ENCODE measurements at regions not wholly inside any gene's neighbourhood (a gene's known extent, or its start where the extent isn't known, plus 50 kb on each side); places are given as distances from the start of the nearest gene placed in this dataset.

- H3K36me3 Mint-ChIP-seq (ENCODE audit: insufficient read depth, unreplicated experiment) = no peaks in the 10 kb centered on the region
- no peak for TF ChIP-seq CTCF (IDR thresholded peaks at IDR 0.05; ENCODE audit: insufficient read depth in 1 of 2, low read depth in 1 of 2, low read length in 1 of 2, severe bottlenecking in 1 of 2, unreplicated experiment in 1 of 2)
- no peak overlapping the region for H3K4me3 ChIP-seq (ENCODE audit: low read depth, low read length)
- CTCF ChIA-PET = no interaction called here
- BruUV-seq (replicated peaks) = no TSS peak
- no peaks in the 10 kb centered on the region for H3K9me3 ChIP-seq
- peaks cover 12% of the 10 kb centered on the region for H3K9me3 Mint-ChIP-seq (ENCODE audit: unreplicated experiment)
- POLR2A ChIA-PET = no interaction called here
- H3K4me1 Mint-ChIP-seq (ENCODE audit: low read depth, unreplicated experiment) = no peaks in the 10 kb centered on the region
- no peaks in the 10 kb centered on the region for H3K27me3 Mint-ChIP-seq (ENCODE audit: insufficient read depth, unreplicated experiment)
- H3K27ac Mint-ChIP-seq (ENCODE audit: unreplicated experiment) = no peak overlapping the region
- no peaks in the 10 kb centered on the region for H3K36me3 ChIP-seq (ENCODE audit: control insufficient read depth, insufficient read depth, low read length)
- H3K27me3 ChIP-seq (replicated peaks; ENCODE audit: control insufficient read depth, insufficient read depth, low read length) = no peaks in the 10 kb centered on the region
- DNase-seq = no peak
- no peaks in the 10 kb centered on the region for H3K4me1 ChIP-seq
- intact Hi-C loops (cut with micrococcal nuclease; ENCODE audit: unreplicated experiment) = no loop called here
- H3K4me3 Mint-ChIP-seq (ENCODE audit: unreplicated experiment) = no peak overlapping the region
These were observed 200.0 kb upstream of the S1PR3 start for GRCh38 chr9:88791105-88791805.

GRCh38 chr9:88792502-88792901 is 198.8 kb upstream of the S1PR3 start:
- no TSS peak for BruUV-seq (replicated peaks)
- H3K4me3 Mint-ChIP-seq (ENCODE audit: unreplicated experiment) = no peak overlapping the region
- no peaks in the 10 kb centered on the region for H3K27me3 Mint-ChIP-seq (ENCODE audit: insufficient read depth, unreplicated experiment)
- intact Hi-C loops (cut with micrococcal nuclease; ENCODE audit: unreplicated experiment) = no loop called here
- H3K4me1 Mint-ChIP-seq (ENCODE audit: low read depth, unreplicated experiment) = no peaks in the 10 kb centered on the region
- Histone ChIP-seq H3K27me3 (replicated peaks; ENCODE audit: control insufficient read depth, insufficient read depth, low read length) (no peaks in the 10 kb centered on the region), H3K9me3 (no peaks in the 10 kb centered on the region; the same call in 1 of the 2 replicates), H3K4me1 (no peaks in the 10 kb centered on the region), H3K4me3 (ENCODE audit: low read depth, low read length) (no peak overlapping the region), H3K36me3 (ENCODE audit: control insufficient read depth, insufficient read depth, low read length) (no peaks in the 10 kb centered on the region)
- H3K27ac Mint-ChIP-seq (ENCODE audit: unreplicated experiment) = no peak overlapping the region
- H3K9me3 Mint-ChIP-seq (ENCODE audit: unreplicated experiment) = peaks cover 15% of the 10 kb centered on the region
- H3K36me3 Mint-ChIP-seq (ENCODE audit: insufficient read depth, unreplicated experiment) = no peaks in the 10 kb centered on the region
- no peak for DNase-seq
- POLR2A ChIA-PET = no interaction called here
- TF ChIP-seq CTCF (IDR thresholded peaks at IDR 0.05; ENCODE audit: insufficient read depth in 1 of 2, low read depth in 1 of 2, low read length in 1 of 2, severe bottlenecking in 1 of 2, unreplicated experiment in 1 of 2) = no peak
- CTCF ChIA-PET = no interaction called here

- H3K9me3 Mint-ChIP-seq (ENCODE audit: unreplicated experiment) = peaks cover 15% of the 10 kb centered on the region
- H3K4me1 Mint-ChIP-seq (ENCODE audit: low read depth, unreplicated experiment) = no peaks in the 10 kb centered on the region
- Histone ChIP-seq H3K36me3 (ENCODE audit: control insufficient read depth, insufficient read depth, low read length) (no peaks in the 10 kb centered on the region), H3K27me3 (replicated peaks; ENCODE audit: control insufficient read depth, insufficient read depth, low read length) (no peaks in the 10 kb centered on the region), H3K4me3 (ENCODE audit: low read depth, low read length) (no peak overlapping the region), H3K9me3 (no peaks in the 10 kb centered on the region; the same call in 1 of the 2 replicates), H3K4me1 (no peaks in the 10 kb centered on the region)
- H3K36me3 Mint-ChIP-seq (ENCODE audit: insufficient read depth, unreplicated experiment) = no peaks in the 10 kb centered on the region
- no peaks in the 10 kb centered on the region for H3K27me3 Mint-ChIP-seq (ENCODE audit: insufficient read depth, unreplicated experiment)
- DNase-seq = no peak
- POLR2A ChIA-PET = no interaction called here
- BruUV-seq (replicated peaks) = no TSS peak
- intact Hi-C loops (cut with micrococcal nuclease; ENCODE audit: unreplicated experiment) = no loop called here
- CTCF ChIA-PET = no interaction called here
- H3K4me3 Mint-ChIP-seq (ENCODE audit: unreplicated experiment) = no peak overlapping the region
- TF ChIP-seq CTCF (IDR thresholded peaks at IDR 0.05; ENCODE audit: insufficient read depth in 1 of 2, low read depth in 1 of 2, low read length in 1 of 2, severe bottlenecking in 1 of 2, unreplicated experiment in 1 of 2) = no peak
- no peak overlapping the region for H3K27ac Mint-ChIP-seq (ENCODE audit: unreplicated experiment)
These were observed 197.2 kb upstream of the S1PR3 start for GRCh38 chr9:88794100-88794499.

Data from Caco-2 (cell line).